NCI-H1048 (cell line): ENCODE measurements at regions not wholly inside any gene's neighbourhood (a gene's known extent, or its start where the extent isn't known, plus 50 kb on each side); places are given as distances from the start of the nearest gene placed in this dataset.

Source experiments
- DNase-seq: peaks from one replicate; lab custom pipeline; 2025; lab: John Stamatoyannopoulos, UW

DNA sequence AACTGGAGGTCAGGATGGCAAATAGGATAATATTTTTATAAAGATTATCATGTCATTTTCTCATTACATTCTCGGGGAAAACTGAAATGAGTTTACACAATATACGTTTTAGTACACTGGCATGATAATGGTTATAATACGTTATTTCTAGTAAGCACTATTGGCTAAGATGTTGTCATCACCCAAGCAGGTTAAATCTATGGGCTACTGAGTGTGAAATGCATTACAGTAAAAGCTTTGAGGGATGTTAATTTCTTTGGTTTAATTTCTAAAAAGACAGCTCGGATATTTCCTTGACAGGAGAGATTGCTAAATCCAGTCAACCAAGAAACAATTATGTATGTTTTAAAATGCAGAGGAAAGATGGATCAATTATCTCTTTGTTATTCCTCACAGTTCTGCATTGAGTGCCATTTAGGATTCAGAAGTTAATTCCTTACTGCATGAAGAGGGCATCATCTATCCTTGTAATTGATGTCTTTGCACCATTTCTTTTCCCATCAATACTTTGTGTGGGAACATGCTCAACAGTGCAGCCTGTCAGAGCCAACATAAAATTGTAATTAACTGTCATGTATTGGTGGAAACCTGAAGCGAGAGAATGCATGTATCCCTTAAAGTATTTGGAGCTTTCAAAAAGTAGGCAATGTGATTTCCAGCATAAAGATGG, 222.4 kb upstream of the ZP4 start:
- no peak for DNase-seq

DNA sequence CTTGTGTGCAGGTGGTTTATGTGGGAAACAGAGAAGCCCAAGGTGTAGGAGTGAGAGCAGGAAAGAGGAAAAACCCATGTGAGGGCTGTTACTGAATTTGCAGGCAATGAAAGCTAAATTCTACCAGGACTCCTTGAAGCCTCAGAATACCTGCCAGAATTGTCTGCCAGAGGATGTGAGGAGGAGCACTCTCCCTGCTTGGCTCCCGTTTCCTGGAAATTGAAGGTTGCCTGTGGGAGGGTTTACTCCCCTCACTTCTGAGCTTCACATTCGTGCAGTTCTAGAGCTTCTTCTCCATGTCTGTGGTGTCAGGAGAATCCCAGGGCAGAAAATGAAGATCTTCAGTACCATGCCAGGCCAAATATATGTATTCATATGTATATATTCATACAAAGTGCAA, 220.8 kb upstream of the ZP4 start:
- no peak for DNase-seq

GRCh38 chr1:238111081-238111480, 220.4 kb upstream of the ZP4 start:
- no peak for DNase-seq

DNA sequence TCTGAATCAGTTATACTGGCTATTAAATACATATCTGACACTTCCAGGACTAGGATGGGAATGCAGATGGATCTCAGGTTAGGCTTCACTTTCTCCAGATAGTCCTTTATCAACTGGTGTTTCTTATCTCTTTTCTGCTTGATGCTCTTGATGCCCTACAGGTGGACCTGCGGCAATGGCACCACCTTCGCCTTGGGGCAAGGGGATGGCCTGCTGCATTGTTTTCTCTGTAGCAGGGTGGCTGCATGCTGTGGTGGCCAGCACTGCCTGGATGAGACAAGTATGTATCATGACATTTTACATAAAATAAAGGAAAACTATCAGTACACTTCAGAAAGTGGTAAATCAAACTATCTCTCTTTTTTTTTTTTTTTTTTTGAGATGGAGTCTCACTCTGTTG, 217.7 kb upstream of the ZP4 start:
- DNase-seq = no peak

GRCh38 chr1:238107322-238107721, 216.6 kb upstream of the ZP4 start:
- DNase-seq = no peak

GRCh38 chr1:238104752-238105151, 214.0 kb upstream of the ZP4 start:
- no peak for DNase-seq

DNA sequence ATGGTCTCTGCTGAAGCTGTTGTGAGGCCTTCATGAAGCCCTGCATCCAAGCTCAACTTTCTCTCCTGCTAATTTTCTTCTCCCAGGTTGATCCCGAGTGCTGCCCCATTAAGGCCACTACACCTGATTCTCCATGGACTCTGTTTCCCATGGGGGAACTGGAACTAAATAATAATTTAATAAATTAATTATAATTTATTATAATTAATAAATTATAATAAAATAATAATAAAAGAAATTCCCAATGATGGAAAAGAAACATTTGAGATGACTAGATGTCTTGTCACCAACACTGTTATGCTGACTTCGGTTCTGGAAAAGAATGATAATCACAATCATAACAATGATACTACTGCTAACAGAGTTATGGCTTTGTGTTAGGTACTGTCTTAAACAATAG, 211.2 kb upstream of the ZP4 start:
- no peak for DNase-seq

DNA sequence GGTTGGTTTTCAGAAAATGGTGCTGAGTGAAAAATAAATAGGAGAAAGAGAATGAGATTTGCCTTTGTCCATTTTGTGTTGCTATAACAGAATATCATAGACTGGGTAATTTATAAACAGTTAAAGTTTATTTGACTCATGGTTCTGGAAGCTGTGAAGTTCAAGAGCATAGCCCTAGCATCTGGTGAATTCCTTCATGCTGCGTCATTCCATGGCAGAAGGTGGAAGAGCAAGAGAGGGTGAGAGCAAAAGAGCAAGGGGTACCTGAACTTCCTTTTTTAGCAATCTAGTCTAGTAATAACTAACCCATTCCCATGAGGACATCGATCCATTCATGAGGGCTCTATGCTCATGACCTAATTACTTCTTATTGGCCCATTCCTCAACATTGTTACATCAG, 209.1 kb upstream of the ZP4 start:
- no peak for DNase-seq

- no peak for DNase-seq
These were observed 198.9 kb upstream of the ZP4 start for GRCh38 chr1:238089615-238090014.

DNA sequence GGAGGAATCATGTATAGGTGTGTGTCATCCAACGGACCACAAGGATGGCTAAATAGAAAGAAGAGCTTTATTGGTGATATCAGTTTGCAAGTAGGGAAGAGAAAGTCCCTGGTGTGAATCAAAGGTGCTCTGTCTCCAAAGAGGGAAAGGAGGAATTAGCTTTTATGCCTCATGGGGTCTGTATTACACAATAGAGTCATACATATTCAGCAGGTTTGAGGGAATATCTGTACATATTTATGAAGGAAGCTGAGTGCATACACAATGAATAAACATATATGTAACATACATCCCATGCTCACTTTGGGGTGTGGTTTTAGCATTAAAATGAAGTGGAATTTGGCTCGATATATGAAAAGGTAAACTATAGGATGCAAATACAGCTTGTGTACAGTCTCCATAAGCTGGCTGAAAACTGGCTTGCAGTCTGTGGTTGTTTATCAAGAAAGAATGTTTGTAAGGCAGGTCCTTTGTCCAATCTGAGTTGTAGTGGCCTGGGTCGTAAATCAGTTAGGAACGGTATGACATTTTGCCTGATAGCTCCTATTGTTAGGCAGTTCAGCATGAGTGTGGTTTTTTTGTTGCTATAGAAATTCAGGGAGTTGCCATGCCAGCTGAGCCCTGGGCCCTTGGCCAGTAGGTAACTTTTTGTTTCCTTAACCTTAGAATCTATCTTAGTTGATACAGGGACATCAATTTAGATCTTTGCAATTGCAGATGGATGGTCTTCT, 198.0 kb upstream of the ZP4 start:
- no peak for DNase-seq

GRCh38 chr1:238073991-238074390, 183.3 kb upstream of the ZP4 start:
- no peak for DNase-seq

GRCh38 chr1:238071061-238071460, 180.3 kb upstream of the ZP4 start:
- DNase-seq = no peak

DNA sequence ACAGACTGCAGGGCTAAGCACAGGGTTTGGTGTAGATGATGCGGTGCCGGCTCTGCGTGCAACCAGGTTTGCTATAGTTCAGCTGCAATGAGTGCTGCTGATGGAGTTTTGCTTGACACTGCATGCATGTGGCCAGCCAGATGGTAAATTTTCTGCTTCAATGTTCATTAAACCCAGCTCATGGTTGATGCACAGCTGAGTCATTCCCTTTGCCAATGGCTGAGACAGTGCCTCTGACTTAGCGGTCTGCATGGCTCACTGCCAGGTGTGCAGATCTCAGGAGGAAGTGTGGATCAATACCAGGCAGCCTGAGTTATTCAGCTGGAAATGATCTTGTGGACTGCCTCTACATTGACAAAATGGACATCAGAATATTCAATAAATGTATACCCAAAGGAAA, 172.7 kb upstream of the ZP4 start:
- DNase-seq = no peak

GRCh38 chr1:238061967-238062613, 171.4 kb upstream of the ZP4 start:
- no peak for DNase-seq

DNA sequence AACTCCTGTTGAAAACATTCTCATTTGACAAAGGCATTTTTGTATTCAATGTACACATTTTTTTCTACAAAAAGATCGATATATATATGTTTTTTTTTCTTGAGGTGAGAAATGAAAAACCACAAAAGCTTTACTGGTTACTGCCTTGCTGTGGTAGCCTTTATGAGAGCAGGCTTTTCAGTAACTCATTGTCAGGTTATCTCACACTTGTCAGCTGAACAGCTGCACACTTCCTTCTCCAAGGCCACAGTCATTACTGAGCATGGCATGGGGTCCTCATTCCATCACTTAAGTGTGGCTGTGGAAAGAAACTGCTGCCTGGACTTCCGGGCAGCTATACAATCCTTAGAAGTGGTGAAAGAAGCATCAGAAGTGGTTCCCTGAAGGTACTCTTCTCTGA, 169.3 kb upstream of the ZP4 start:
- DNase-seq = no peak

GRCh38 chr1:238052496-238053266, 162.0 kb upstream of the ZP4 start:
- DNase-seq = no peak

DNA sequence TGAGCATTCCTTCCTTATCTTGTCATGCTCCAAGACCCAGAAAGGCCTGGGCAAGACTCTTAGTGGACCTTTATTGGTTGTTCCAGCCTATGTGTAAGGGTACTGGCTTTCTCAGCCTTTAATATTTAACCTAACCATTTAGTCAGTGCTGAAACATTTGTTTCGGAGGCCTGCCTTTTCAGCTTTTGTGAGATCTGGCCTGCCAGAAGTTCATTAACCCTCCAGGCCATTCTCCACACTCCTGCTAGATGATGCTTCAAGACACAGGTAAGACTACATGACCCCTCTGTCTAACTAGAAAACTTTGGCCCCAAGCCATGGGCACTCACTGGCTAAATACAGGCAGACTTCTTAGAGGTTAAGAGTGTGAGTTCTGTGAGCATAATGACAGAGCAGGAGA, 138.4 kb upstream of the ZP4 start:
- no peak for DNase-seq

GRCh38 chr1:238027366-238027765, 136.6 kb upstream of the ZP4 start:
- DNase-seq = no peak

DNA sequence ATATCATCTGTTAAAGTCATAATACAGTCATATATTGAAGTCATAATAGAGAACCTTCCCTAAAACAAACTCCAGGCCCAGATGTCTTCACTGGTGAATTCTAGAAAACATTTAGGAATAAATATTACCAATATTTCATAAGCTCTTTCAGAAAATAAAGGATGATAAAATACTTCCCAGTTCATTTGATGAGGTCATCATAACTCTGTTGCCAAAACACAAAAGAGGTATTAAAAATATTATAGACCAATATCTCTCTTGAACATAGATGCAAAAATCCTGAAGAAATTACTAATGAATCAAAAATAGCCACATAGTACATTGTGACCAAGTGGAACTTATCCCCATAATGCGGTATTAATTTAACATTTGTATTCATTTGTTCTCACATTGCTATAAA, 132.4 kb upstream of the ZP4 start:
- DNase-seq = no peak

- DNase-seq = no peak
These were observed 127.5 kb upstream of the ZP4 start for GRCh38 chr1:238018214-238018613.

DNA sequence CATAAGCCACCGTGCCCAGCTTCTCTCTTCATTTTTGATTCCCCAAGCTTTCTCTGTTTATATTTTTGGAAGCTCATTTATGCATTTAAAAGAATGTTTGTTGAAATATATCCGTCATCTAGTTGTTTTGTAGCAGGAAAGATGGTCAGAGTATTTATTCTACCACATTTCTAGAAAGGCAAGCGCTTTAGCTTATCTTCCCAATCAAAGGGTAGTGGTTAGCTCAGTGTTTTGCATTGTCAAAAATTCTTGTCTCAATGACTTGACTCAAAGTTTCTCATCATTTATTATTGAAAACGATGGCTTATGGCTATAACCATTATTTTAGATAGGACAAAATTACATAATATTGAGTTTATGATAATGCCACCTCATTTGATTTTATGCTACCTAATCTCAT, 116.1 kb upstream of the ZP4 start:
- no peak for DNase-seq

GRCh38 chr1:238005116-238005515, 114.4 kb upstream of the ZP4 start:
- no peak for DNase-seq

GRCh38 chr1:238001818-238002217, 111.1 kb upstream of the ZP4 start:
- DNase-seq = no peak
